ENCODE measurements at regions not wholly inside any gene's neighbourhood (a gene's known extent, or its start where the extent isn't known, plus 50 kb on each side); places are given as distances from the start of the nearest gene placed in this dataset.

DNA sequence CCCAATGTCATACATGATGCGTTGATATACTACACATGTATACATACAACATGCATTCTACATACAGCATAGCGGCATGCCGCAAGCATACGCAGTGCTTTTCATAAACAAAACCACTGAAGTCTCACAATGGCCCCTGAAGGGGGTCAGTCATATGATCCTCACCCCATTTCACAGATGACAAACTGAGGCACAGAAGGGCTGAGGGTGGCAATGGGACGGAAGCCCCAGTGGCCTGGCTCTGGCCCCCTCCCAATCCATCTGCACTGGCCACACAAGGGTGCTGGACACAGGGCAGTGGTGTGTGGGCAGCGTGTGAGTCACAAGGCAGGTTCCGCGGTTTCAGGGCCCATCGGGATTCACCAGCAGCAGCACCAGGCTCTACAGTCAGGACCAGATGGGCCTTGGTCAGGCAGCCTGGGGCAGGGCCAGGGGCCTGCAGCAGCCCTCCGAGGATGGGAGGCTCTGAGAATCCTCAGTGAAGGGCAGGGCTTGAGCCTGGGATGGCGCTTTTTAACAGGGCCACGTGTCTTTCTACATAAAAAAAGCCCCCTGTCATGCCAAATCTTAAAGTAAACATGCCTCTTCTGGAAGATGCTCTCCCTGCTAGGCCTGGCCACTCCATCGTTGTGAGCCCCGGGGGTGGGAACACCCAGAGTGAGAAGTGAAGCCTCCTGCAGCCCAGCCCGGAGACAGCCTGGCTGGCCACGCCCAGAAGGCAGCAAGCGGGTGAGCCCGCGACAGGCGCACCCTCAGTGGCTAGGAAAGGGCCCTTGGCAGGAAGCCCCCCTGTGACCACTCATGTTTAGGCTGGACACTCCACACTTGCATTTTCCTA, 206.5 kb downstream of the CTTN start:
- Mint-ChIP-seq H3K9me3 (peaks cover 0 to 2% (median 0%) of the 10 kb centered on the region in 11 donors), H3K4me3 (no peak overlapping the region), H3K27me3 (peaks cover 0 to 12% (median 9%) of the 10 kb centered on the region in 5 donors), H3K27ac (no peak overlapping the region), H3K36me3 (no peaks in the 10 kb centered on the region), H3K4me1 (peaks cover 0 to 4% (median 0%) of the 10 kb centered on the region in 7 donors)
- Histone ChIP-seq H3K27me3 (ENCODE audit: control insufficient read depth in 2 of 2, insufficient read depth in 2 of 2, low read length in 2 of 2) (no peaks in the 10 kb centered on the region), H3K27ac (ENCODE audit: low read depth, low read length) (no peak overlapping the region), H3K9me3 (ENCODE audit: control insufficient read depth in 2 of 3, low read length in 3 of 3) (no peaks in the 10 kb centered on the region), H3K36me3 (ENCODE audit: control insufficient read depth in 2 of 3, insufficient read depth in 3 of 3, low read length in 3 of 3) (no peaks in the 10 kb centered on the region), H3K4me1 (ENCODE audit: control insufficient read depth in 2 of 2, insufficient read depth in 2 of 2, low read length in 2 of 2) (no peaks in the 10 kb centered on the region), H3K4me3 (ENCODE audit: low read length) (no peak overlapping the region)
- POLR2A ChIA-PET: no interaction called here
- DNase-seq (no peak), ATAC-seq (no peak)
- CTCF ChIA-PET: no interaction called here
- intact Hi-C loops (cut with micrococcal nuclease): no loop called here

DNA sequence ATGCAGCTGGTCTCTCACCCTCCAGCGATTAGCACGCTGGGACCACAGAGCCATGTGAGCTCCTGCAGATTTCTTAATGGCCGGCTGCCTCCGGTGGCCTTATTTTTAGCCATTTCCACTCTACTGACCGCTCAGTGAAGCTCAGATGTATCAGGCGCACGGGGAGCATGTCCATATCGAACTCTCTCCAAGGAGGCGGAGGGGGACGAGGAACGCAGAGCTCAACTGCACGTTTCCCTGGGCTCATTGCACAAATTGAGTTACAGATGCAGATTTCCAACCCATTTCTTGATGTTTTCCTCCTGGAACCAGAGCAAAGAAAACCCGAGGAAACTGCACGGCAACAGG, 207.1 kb downstream of the CTTN start:
- H3K4me3 ChIP-seq (ENCODE audit: low read length): no peak overlapping the region
- ATAC-seq: no peak
- H3K4me3 Mint-ChIP-seq: no peak overlapping the region
- intact Hi-C loops (cut with micrococcal nuclease): no loop called here
- H3K4me1 Mint-ChIP-seq: peaks cover 0 to 4% (median 0%) of the 10 kb centered on the region in 7 donors
- DNase-seq: no peak
- H3K27ac Mint-ChIP-seq: no peak overlapping the region
- no peaks in the 10 kb centered on the region for H3K9me3 ChIP-seq (ENCODE audit: control insufficient read depth in 2 of 3, low read length in 3 of 3)
- H3K4me1 ChIP-seq (ENCODE audit: control insufficient read depth in 2 of 2, insufficient read depth in 2 of 2, low read length in 2 of 2): no peaks in the 10 kb centered on the region
- H3K36me3 Mint-ChIP-seq: no peaks in the 10 kb centered on the region
- ChIA-PET CTCF (no interaction called here), POLR2A (no interaction called here)
- H3K36me3 ChIP-seq (ENCODE audit: control insufficient read depth in 2 of 3, insufficient read depth in 3 of 3, low read length in 3 of 3): no peaks in the 10 kb centered on the region
- no peak overlapping the region for H3K27ac ChIP-seq (ENCODE audit: low read depth, low read length)
- H3K9me3 Mint-ChIP-seq: peaks cover 0 to 2% (median 0%) of the 10 kb centered on the region in 11 donors
- peaks cover 0 to 12% (median 9%) of the 10 kb centered on the region in 5 donors for H3K27me3 Mint-ChIP-seq
- no peaks in the 10 kb centered on the region for H3K27me3 ChIP-seq (ENCODE audit: control insufficient read depth in 2 of 2, insufficient read depth in 2 of 2, low read length in 2 of 2)

DNA sequence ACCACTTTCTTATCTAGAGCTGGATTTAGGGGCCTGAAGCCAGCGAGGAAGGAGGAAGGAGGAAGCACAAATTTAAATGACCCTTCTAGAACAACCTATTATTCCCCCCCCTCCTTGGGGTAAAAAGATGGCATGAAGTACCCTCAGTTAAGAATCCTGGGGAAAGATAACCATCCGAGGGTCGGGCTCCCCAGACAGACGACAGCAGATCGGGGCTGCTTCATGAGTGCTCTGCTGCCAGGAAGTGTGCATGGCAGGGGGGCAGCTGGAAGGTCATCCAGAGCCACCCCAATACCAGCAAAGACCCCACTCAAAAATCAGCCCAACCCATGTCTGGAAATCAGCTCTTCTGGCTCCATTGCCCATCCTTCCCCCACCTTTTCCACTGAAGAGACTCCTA, 207.5 kb downstream of the CTTN start:
- H3K27me3 ChIP-seq (ENCODE audit: control insufficient read depth in 2 of 2, insufficient read depth in 2 of 2, low read length in 2 of 2): no peaks in the 10 kb centered on the region
- POLR2A ChIA-PET: no interaction called here
- Mint-ChIP-seq H3K36me3 (no peaks in the 10 kb centered on the region), H3K4me1 (peaks cover 0 to 4% (median 0%) of the 10 kb centered on the region in 7 donors), H3K27me3 (peaks cover 0 to 12% (median 9%) of the 10 kb centered on the region in 5 donors), H3K9me3 (peaks cover 0 to 2% (median 0%) of the 10 kb centered on the region in 11 donors), H3K27ac (no peak overlapping the region), H3K4me3 (no peak overlapping the region)
- no peaks in the 10 kb centered on the region for H3K36me3 ChIP-seq (ENCODE audit: control insufficient read depth in 2 of 3, insufficient read depth in 3 of 3, low read length in 3 of 3)
- intact Hi-C loops (cut with micrococcal nuclease): no loop called here
- CTCF ChIA-PET: no interaction called here
- H3K9me3 ChIP-seq (ENCODE audit: control insufficient read depth in 2 of 3, low read length in 3 of 3): no peaks in the 10 kb centered on the region
- H3K4me3 ChIP-seq (ENCODE audit: low read length): no peak overlapping the region
- no peak overlapping the region for H3K27ac ChIP-seq (ENCODE audit: low read depth, low read length)
- no peak for DNase-seq
- no peaks in the 10 kb centered on the region for H3K4me1 ChIP-seq (ENCODE audit: control insufficient read depth in 2 of 2, insufficient read depth in 2 of 2, low read length in 2 of 2)
- ATAC-seq: no peak

DNA sequence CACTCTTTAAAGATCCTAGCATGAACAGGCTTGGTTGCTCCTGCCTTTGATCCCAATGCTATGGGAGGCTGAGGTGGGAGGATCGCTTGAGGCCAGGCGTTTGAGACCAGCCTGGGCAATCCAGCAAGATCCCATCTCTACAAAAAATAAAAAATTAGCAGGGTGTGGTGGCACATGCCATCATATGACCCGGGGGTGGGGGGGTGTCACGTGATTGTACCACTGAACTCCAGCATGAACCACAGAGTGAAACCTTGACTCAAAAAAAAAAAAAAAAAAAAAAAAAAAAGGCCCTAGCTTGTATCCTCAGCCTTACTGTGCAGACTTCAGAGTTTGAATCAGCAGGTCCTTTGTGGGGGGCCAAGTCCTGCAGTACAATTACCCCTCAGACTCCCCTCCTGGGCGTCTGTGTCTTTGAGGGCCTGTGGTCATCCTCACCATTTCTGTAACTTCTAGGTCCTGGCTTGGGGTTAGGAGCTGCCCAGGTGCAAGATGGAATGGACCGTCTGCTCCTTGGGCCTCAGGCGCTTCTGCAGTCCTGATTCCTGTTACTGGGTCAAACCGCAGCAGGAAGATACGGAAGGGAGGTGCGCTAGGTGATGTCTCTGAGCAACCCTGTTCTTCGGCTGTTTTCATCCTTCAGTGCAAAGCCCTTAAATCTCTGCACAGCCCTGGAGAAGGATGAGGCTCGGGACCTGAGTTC, 208.1 kb downstream of the CTTN start:
- no peaks in the 10 kb centered on the region for H3K27me3 ChIP-seq (ENCODE audit: control insufficient read depth in 2 of 2, insufficient read depth in 2 of 2, low read length in 2 of 2)
- no peak for ATAC-seq
- H3K4me1 ChIP-seq (ENCODE audit: control insufficient read depth in 2 of 2, insufficient read depth in 2 of 2, low read length in 2 of 2): no peaks in the 10 kb centered on the region
- no peaks in the 10 kb centered on the region for H3K36me3 Mint-ChIP-seq
- intact Hi-C loops (cut with micrococcal nuclease): no loop called here
- H3K27ac ChIP-seq (ENCODE audit: low read depth, low read length): no peak overlapping the region
- H3K27me3 Mint-ChIP-seq: peaks cover 0 to 12% (median 8%) of the 10 kb centered on the region in 5 donors
- peaks cover 0 to 2% (median 0%) of the 10 kb centered on the region in 11 donors for H3K9me3 Mint-ChIP-seq
- H3K4me3 ChIP-seq (ENCODE audit: low read length): no peak overlapping the region
- H3K9me3 ChIP-seq (ENCODE audit: control insufficient read depth in 2 of 3, low read length in 3 of 3): no peaks in the 10 kb centered on the region
- H3K4me3 Mint-ChIP-seq: no peak overlapping the region
- CTCF ChIA-PET: no interaction called here
- no peak overlapping the region for H3K27ac Mint-ChIP-seq
- DNase-seq: no peak
- H3K4me1 Mint-ChIP-seq: peaks cover 0 to 4% (median 0%) of the 10 kb centered on the region in 7 donors
- no peaks in the 10 kb centered on the region for H3K36me3 ChIP-seq (ENCODE audit: control insufficient read depth in 2 of 3, insufficient read depth in 3 of 3, low read length in 3 of 3)
- POLR2A ChIA-PET: no interaction called here

DNA sequence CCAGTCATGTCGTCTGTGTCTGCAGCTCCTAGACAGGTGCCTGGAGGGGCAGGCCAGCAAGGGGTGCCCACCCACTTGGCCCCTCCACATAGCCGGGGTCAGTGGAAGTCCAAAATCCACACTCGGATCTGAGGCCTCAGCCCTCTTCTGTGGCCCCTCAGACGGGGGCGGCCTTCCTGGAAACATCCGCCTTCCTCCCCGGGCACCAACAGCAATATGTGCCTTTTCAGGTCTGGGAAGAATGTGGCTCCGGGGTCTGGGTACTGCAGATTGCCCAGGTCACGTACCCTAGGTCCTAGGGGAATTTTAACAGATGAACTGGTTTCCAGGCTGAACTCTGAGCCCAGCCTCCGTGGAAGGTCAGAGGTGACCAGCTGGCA, 208.6 kb downstream of the CTTN start:
- POLR2A ChIA-PET: no interaction called here
- no peak for DNase-seq
- Histone ChIP-seq H3K27me3 (ENCODE audit: control insufficient read depth in 2 of 2, insufficient read depth in 2 of 2, low read length in 2 of 2) (no peaks in the 10 kb centered on the region), H3K27ac (ENCODE audit: low read depth, low read length) (no peak overlapping the region), H3K4me3 (ENCODE audit: low read length) (no peak overlapping the region), H3K36me3 (ENCODE audit: control insufficient read depth in 2 of 3, insufficient read depth in 3 of 3, low read length in 3 of 3) (no peaks in the 10 kb centered on the region), H3K4me1 (ENCODE audit: control insufficient read depth in 2 of 2, insufficient read depth in 2 of 2, low read length in 2 of 2) (no peaks in the 10 kb centered on the region), H3K9me3 (ENCODE audit: control insufficient read depth in 2 of 3, low read length in 3 of 3) (no peaks in the 10 kb centered on the region)
- CTCF ChIA-PET: no interaction called here
- intact Hi-C loops (cut with micrococcal nuclease): no loop called here
- ATAC-seq: no peak
- Mint-ChIP-seq H3K9me3 (peaks cover 0 to 2% (median 0%) of the 10 kb centered on the region in 11 donors), H3K4me3 (no peak overlapping the region), H3K27me3 (peaks cover 0 to 12% (median 5%) of the 10 kb centered on the region in 5 donors), H3K27ac (no peak overlapping the region), H3K36me3 (no peaks in the 10 kb centered on the region), H3K4me1 (peaks cover 0 to 4% (median 0%) of the 10 kb centered on the region in 7 donors)

DNA sequence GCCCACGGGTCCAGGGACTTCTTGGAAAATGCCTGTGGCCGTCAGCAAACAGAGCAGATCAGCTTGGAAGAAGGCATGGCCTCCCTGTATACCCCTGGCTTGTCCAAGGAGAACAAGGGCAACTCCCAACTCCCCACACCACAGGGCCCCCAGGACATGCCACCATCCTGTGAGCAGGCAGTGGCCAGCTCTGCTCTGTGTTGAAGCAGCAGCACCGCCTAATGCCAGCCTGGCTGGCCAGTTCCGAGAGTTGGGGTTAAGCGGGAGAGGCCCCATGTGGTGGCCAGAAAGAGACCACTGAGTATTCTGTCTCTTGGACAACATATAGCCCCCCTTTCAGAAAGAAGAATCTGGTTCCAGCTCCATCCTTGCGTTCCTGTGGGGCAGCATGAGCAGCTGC, 209.2 kb downstream of the CTTN start:
- no peak overlapping the region for H3K27ac ChIP-seq (ENCODE audit: low read depth, low read length)
- H3K4me3 Mint-ChIP-seq: no peak overlapping the region
- no peaks in the 10 kb centered on the region for H3K4me1 ChIP-seq (ENCODE audit: control insufficient read depth in 2 of 2, insufficient read depth in 2 of 2, low read length in 2 of 2)
- POLR2A ChIA-PET: no interaction called here
- H3K36me3 ChIP-seq (ENCODE audit: control insufficient read depth in 2 of 3, insufficient read depth in 3 of 3, low read length in 3 of 3): no peaks in the 10 kb centered on the region
- H3K36me3 Mint-ChIP-seq: no peaks in the 10 kb centered on the region
- H3K4me3 ChIP-seq (ENCODE audit: low read length): no peak overlapping the region
- intact Hi-C loops (cut with micrococcal nuclease): no loop called here
- DNase-seq: no peak
- no peaks in the 10 kb centered on the region for H3K27me3 ChIP-seq (ENCODE audit: control insufficient read depth in 2 of 2, insufficient read depth in 2 of 2, low read length in 2 of 2)
- H3K27ac Mint-ChIP-seq: no peak overlapping the region
- CTCF ChIA-PET: no interaction called here
- H3K4me1 Mint-ChIP-seq: peaks cover 0 to 4% (median 0%) of the 10 kb centered on the region in 7 donors
- peaks cover 0 to 3% (median 0%) of the 10 kb centered on the region in 11 donors for H3K9me3 Mint-ChIP-seq
- ATAC-seq: no peak
- peaks cover 0 to 12% (median 4%) of the 10 kb centered on the region in 5 donors for H3K27me3 Mint-ChIP-seq
- H3K9me3 ChIP-seq (ENCODE audit: control insufficient read depth in 2 of 3, low read length in 3 of 3): no peaks in the 10 kb centered on the region
